HUDEP-2 (cell line): ENCODE measurements at regions not wholly inside any gene's neighbourhood (a gene's known extent, or its start where the extent isn't known, plus 50 kb on each side); places are given as distances from the start of the nearest gene placed in this dataset.

Experiments used
- DNase-seq, 76 experiments: peaks; one replicate each; lab custom pipeline; 2025; ENCODE audit not compliant: unreplicated experiment in 76 of 76; lab: John Stamatoyannopoulos, UW

- peak in 2 of 76 experiments; percentile 8 to 19 for DNase-seq
Measured at GRCh38 chr6:29777310-29777709, 50.3 kb upstream of the HLA-G start.
